Gastroesophageal sphincter (tissue), 3 donors: ENCODE measurements at regions not wholly inside any gene's neighbourhood (a gene's known extent, or its start where the extent isn't known, plus 50 kb on each side); places are given as distances from the start of the nearest gene placed in this dataset.

Experiments used
- CTCF ChIP-seq, 4 experiments: fragments of 200-600 bp in 2 of 4; fragments of 450-650 bp in 2 of 4; sonication (generic) in 1 of 4; IDR thresholded peaks; one replicate each; pipeline ENCODE4 v1.5.1; 2017 to 2019; ENCODE audit warnings: antibody characterized with exemption in 4 of 4, mild to moderate bottlenecking in 2 of 4, moderate library complexity in 2 of 4
- POLR2A ChIP-seq, 2 donors: fragments of 450-650 bp; IDR thresholded peaks; one replicate each; pipeline ENCODE4 v1.6.1; 2017; ENCODE audit warnings: antibody characterized with exemption in 2 of 2, mild to moderate bottlenecking in 2 of 2, moderate library complexity in 1 of 2
- POLR2AphosphoS5 ChIP-seq: sonication (generic); formaldehyde crosslinking; IDR thresholded peaks from one replicate; pipeline ENCODE4 v1.6.1; 2017; ENCODE audit warnings: antibody characterized with exemption

- no peak for TF ChIP-seq CTCF (IDR thresholded peaks at IDR 0.05)
- no peak for TF ChIP-seq POLR2AphosphoS5
- TF ChIP-seq POLR2A (IDR thresholded peaks at IDR 0.05) = no peak
These were observed 604.5 kb upstream of the KLF4 start for GRCh38 chr9:108093773-108094675.
